BLaER1 (cell line): ENCODE measurements at regions not wholly inside any gene's neighbourhood (a gene's known extent, or its start where the extent isn't known, plus 50 kb on each side); places are given as distances from the start of the nearest gene placed in this dataset.

Experiments
- H3K27ac ChIP-seq: shearing (Covaris generic); formaldehyde crosslinking; 2 replicates; pipeline ENCODE4 v1.8.1; 2022
- H3K27me3 ChIP-seq: shearing (Covaris generic); formaldehyde crosslinking; 2 replicates; pipeline ENCODE4 v1.8.1; 2022
- H3K36me3 ChIP-seq: shearing (Covaris generic); formaldehyde crosslinking; 2 replicates; pipeline ENCODE4 v1.8.1; 2022
- H3K4me1 ChIP-seq: shearing (Covaris generic); formaldehyde crosslinking; 2 replicates; pipeline ENCODE4 v1.8.1; 2022
- H3K4me2 ChIP-seq: shearing (Covaris generic); formaldehyde crosslinking; 2 replicates; pipeline ENCODE4 v1.8.1; 2022
- H3K4me3 ChIP-seq: shearing (Covaris generic); formaldehyde crosslinking; 2 replicates; pipeline ENCODE4 v1.8.1; 2022
- H3K9ac ChIP-seq: shearing (Covaris generic); formaldehyde crosslinking; 2 replicates; pipeline ENCODE4 v1.8.1; 2022
- H3K9me3 ChIP-seq: shearing (Covaris generic); formaldehyde crosslinking; 2 replicates; pipeline ENCODE4 v1.8.1; 2022
- H4K20me1 ChIP-seq: shearing (Covaris generic); formaldehyde crosslinking; 2 replicates; pipeline ENCODE4 v1.8.1; 2022
- Cebpa-rat ChIP-seq: shearing (Covaris generic); IDR thresholded peaks from 2 replicates; pipeline ENCODE4 v1.8.1; 2022

- Histone ChIP-seq H3K4me1 (no peaks in the 10 kb centered on the region), H4K20me1 (no peaks in the 10 kb centered on the region), H3K36me3 (no peaks in the 10 kb centered on the region), H3K9ac (no peak overlapping the region), H3K27me3 (no peaks in the 10 kb centered on the region), H3K4me3 (no peak overlapping the region), H3K27ac (no peak overlapping the region), H3K4me2 (no peak overlapping the region), H3K9me3 (no peaks in the 10 kb centered on the region)
- no peak for TF ChIP-seq Cebpa-rat
These were observed 123.7 kb upstream of the FAM3C start for GRCh38 chr7:121519548-121520521.

- Histone ChIP-seq H3K27ac (no peak overlapping the region), H3K4me1 (no peaks in the 10 kb centered on the region)
These were observed 121.5 kb upstream of the FAM3C start for GRCh38 chr7:121517591-121517990.

GRCh38 chr7:121516821-121517220 lies 120.7 kb upstream of the FAM3C start:
- Histone ChIP-seq H3K4me3 (no peak overlapping the region), H3K27me3 (no peaks in the 10 kb centered on the region), H3K4me2 (no peak overlapping the region), H3K36me3 (no peaks in the 10 kb centered on the region), H3K4me1 (no peaks in the 10 kb centered on the region), H4K20me1 (no peaks in the 10 kb centered on the region), H3K9ac (no peak overlapping the region), H3K27ac (no peak overlapping the region), H3K9me3 (peaks cover 6% of the 10 kb centered on the region; the same call in 1 of the 2 replicates)
- TF ChIP-seq Cebpa-rat = no peak

More at GRCh38 chr7:121517591-121517990, 121.5 kb upstream of the FAM3C start:
- no peak for TF ChIP-seq Cebpa-rat
- no peaks in the 10 kb centered on the region for H4K20me1 ChIP-seq
- no peak overlapping the region for H3K4me2 ChIP-seq
- H3K27me3 ChIP-seq = no peaks in the 10 kb centered on the region
- no peak overlapping the region for H3K9ac ChIP-seq
- no peaks in the 10 kb centered on the region for H3K9me3 ChIP-seq
- H3K36me3 ChIP-seq = no peaks in the 10 kb centered on the region
- H3K4me3 ChIP-seq = no peak overlapping the region

- Histone ChIP-seq H3K36me3 (no peaks in the 10 kb centered on the region), H3K4me2 (no peak overlapping the region), H3K9me3 (peaks cover 16% of the 10 kb centered on the region), H4K20me1 (no peaks in the 10 kb centered on the region), H3K27ac (no peak overlapping the region), H3K27me3 (no peaks in the 10 kb centered on the region), H3K4me1 (no peaks in the 10 kb centered on the region), H3K9ac (no peak overlapping the region), H3K4me3 (no peak overlapping the region)
- TF ChIP-seq Cebpa-rat = no peak
These were observed 119.7 kb upstream of the FAM3C start for GRCh38 chr7:121515630-121516401.

- Histone ChIP-seq H3K4me2 (no peak overlapping the region), H3K27ac (no peak overlapping the region), H3K4me1 (no peaks in the 10 kb centered on the region), H3K9me3 (peaks cover 22% of the 10 kb centered on the region), H4K20me1 (no peaks in the 10 kb centered on the region), H3K4me3 (no peak overlapping the region), H3K27me3 (no peaks in the 10 kb centered on the region), H3K36me3 (no peaks in the 10 kb centered on the region), H3K9ac (no peak overlapping the region)
- TF ChIP-seq Cebpa-rat = no peak
These were observed 119.1 kb upstream of the FAM3C start for GRCh38 chr7:121515229-121515628.

GRCh38 chr7:121513105-121513504 lies 117.0 kb upstream of the FAM3C start:
- Histone ChIP-seq H3K4me3 (no peak overlapping the region), H3K4me2 (no peak overlapping the region), H4K20me1 (no peaks in the 10 kb centered on the region), H3K4me1 (no peaks in the 10 kb centered on the region), H3K9me3 (peaks cover 43% of the 10 kb centered on the region), H3K9ac (no peak overlapping the region), H3K27me3 (no peaks in the 10 kb centered on the region), H3K36me3 (no peaks in the 10 kb centered on the region), H3K27ac (no peak overlapping the region)
- TF ChIP-seq Cebpa-rat = no peak

GRCh38 chr7:121510858-121511482 lies 114.9 kb upstream of the FAM3C start:
- Histone ChIP-seq H3K4me1 (no peaks in the 10 kb centered on the region), H3K4me2 (no peak overlapping the region), H3K27ac (no peak overlapping the region), H4K20me1 (no peaks in the 10 kb centered on the region), H3K9me3 (peaks cover 64% of the 10 kb centered on the region), H3K36me3 (no peaks in the 10 kb centered on the region), H3K9ac (no peak overlapping the region), H3K4me3 (no peak overlapping the region), H3K27me3 (no peaks in the 10 kb centered on the region)
- TF ChIP-seq Cebpa-rat = no peak

- peaks cover 71% of the 10 kb centered on the region for H3K9me3 ChIP-seq
These were observed 114.2 kb upstream of the FAM3C start for GRCh38 chr7:121510302-121510701.

GRCh38 chr7:121505540-121506182 lies 109.6 kb upstream of the FAM3C start:
- peaks cover 76% of the 10 kb centered on the region for H3K9me3 ChIP-seq
- H3K4me1 ChIP-seq = no peaks in the 10 kb centered on the region
- no peak overlapping the region for H3K9ac ChIP-seq
- no peaks in the 10 kb centered on the region for H4K20me1 ChIP-seq
- H3K36me3 ChIP-seq = no peaks in the 10 kb centered on the region
- no peak for TF ChIP-seq Cebpa-rat
- H3K27me3 ChIP-seq = no peaks in the 10 kb centered on the region
- H3K27ac ChIP-seq = no peak overlapping the region
- no peak overlapping the region for H3K4me2 ChIP-seq
- H3K4me3 ChIP-seq = no peak overlapping the region

More at GRCh38 chr7:121510302-121510701, 114.2 kb upstream of the FAM3C start:
- H3K4me2 ChIP-seq = no peak overlapping the region
- H3K27me3 ChIP-seq = no peaks in the 10 kb centered on the region
- no peaks in the 10 kb centered on the region for H4K20me1 ChIP-seq
- no peak overlapping the region for H3K9ac ChIP-seq
- no peak overlapping the region for H3K27ac ChIP-seq
- TF ChIP-seq Cebpa-rat = no peak
- no peaks in the 10 kb centered on the region for H3K36me3 ChIP-seq
- H3K4me3 ChIP-seq = no peak overlapping the region
- no peaks in the 10 kb centered on the region for H3K4me1 ChIP-seq
